Adrenal gland (tissue), 9 donors: ENCODE measurements at regions not wholly inside any gene's neighbourhood (a gene's known extent, or its start where the extent isn't known, plus 50 kb on each side); places are given as distances from the start of the nearest gene placed in this dataset.

Experiments used
- DNase-seq, 7 donors: peaks; one replicate each; pipeline ENCODE4 v3.0.0-alpha.2; 2019 to 2020
- H3K27ac ChIP-seq, 5 donors: fragments of 200-600 bp; sonication (generic) in 4 of 5; 1 replicate in 3 of 5; 2 replicates in 2 of 5; pipeline versions ENCODE4 v1.5.1 to v1.8.0; 2016 to 2020; ENCODE audit warnings: mild to moderate bottlenecking in 1 of 5
- H3K27me3 ChIP-seq: fragments of 200-600 bp; 2 replicates; pipeline ENCODE4 v1.8.0; 2021
- H3K36me3 ChIP-seq, 2 donors: fragments of 200-600 bp; replicated peaks in 1 of 2; 1 replicate in 1 of 2; 2 replicates in 1 of 2; pipeline versions ENCODE4 v1.5.1 to v1.8.0; 2018 to 2022
- H3K4me1 ChIP-seq, 2 donors: fragments of 200-600 bp; replicated peaks in 1 of 2; 1 replicate in 1 of 2; 2 replicates in 1 of 2; pipeline versions ENCODE4 v1.5.1 to v1.8.0; 2018 to 2021
- H3K4me3 ChIP-seq, 4 donors: fragments of 200-600 bp; sonication (generic) in 3 of 4; one replicate each; pipeline ENCODE4 v1.5.1; 2016 to 2018
- H3K9me3 ChIP-seq, 3 donors: fragments of 200-600 bp; sonication (generic) in 1 of 3; replicated peaks in 1 of 3; 1 replicate in 2 of 3; 2 replicates in 1 of 3; pipeline versions ENCODE4 v1.5.1 to v1.8.0; 2016 to 2021
- POLR2A ChIP-seq, 2 donors: fragments of 450-650 bp; IDR thresholded peaks; one replicate each; pipeline ENCODE4 v1.6.1; 2017; ENCODE audit warnings: antibody characterized with exemption in 2 of 2, mild to moderate bottlenecking in 2 of 2, moderate library complexity in 1 of 2
- WGBS, 4 donors: extraction: QIAGEN DNeasy Blood & Tissue Kit in 2 of 4; methylation state at CpG; one replicate each; pipeline versions ENCODE4 v1.1.5 to v1.1.7; 2013 to 2017; 5-methylcytosine and 5-hydroxymethylcytosine counted together
- intact Hi-C, 2 donors: fragments of 100-400 bp; cut with DNase I; formaldehyde crosslinking; loops; one replicate each; pipeline versions ENCODE4 v1.14.1 to v1.15.0; 2022 to 2023
- TF ChIP-seq, protein P1 (sequence below), 6 experiments: fragments of 450-650 bp in 4 of 6; fragments of 200-600 bp in 2 of 6; sonication (generic) in 1 of 6; IDR thresholded peaks; 1 replicate in 5 of 6; 2 replicates in 1 of 6; pipeline versions ENCODE4 v1.5.1 to v1.8.0; 2016 to 2021; ENCODE audit warnings: antibody characterized with exemption in 6 of 6, mild to moderate bottlenecking in 2 of 6, moderate library complexity in 1 of 6
- donor health status: healthy with polysubstance abuse.
- donor health status: Bipolar disorder and iron deficiency.
- donor health status: DM: yes; HTN: yes; CAD: no.
- donor health status: DM: no; HTN: no; CAD: no.
- donor health status: DM: no; HTN: no; CAD: no.

DNA sequence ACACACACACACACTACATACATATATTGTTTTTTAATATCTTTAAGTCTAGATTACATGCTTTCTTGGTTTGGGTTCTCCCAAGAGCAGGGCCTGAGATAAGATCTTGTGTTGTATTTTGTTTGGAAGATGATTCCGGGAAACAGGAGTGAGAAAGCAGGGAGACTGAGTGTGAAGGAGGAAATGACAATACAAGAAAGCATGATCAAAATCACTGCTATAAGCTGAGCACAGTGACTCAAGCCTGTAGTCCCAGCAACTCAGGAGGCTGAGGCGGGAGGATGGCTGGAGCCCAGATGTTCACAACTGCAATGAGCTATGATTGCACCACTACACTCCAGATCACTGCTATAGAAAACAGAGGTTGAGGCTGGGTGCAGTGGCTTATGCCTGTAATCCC, 267.6 kb downstream of the SKIDA1 start:
- Histone ChIP-seq H3K27ac (no peak overlapping the region), H3K9me3 (no peaks in the 10 kb centered on the region), H3K4me1 (no peaks in the 10 kb centered on the region), H3K27me3 (no peaks in the 10 kb centered on the region), H3K36me3 (no peaks in the 10 kb centered on the region), H3K4me3 (no peak overlapping the region)
- 63 to 91% (median 76%) methylated on average over 2 of the region's 2 CpGs for WGBS, 4 donors
- no peak for TF ChIP-seq POLR2A (IDR thresholded peaks at IDR 0.05)
- TF ChIP-seq, protein P1, sequence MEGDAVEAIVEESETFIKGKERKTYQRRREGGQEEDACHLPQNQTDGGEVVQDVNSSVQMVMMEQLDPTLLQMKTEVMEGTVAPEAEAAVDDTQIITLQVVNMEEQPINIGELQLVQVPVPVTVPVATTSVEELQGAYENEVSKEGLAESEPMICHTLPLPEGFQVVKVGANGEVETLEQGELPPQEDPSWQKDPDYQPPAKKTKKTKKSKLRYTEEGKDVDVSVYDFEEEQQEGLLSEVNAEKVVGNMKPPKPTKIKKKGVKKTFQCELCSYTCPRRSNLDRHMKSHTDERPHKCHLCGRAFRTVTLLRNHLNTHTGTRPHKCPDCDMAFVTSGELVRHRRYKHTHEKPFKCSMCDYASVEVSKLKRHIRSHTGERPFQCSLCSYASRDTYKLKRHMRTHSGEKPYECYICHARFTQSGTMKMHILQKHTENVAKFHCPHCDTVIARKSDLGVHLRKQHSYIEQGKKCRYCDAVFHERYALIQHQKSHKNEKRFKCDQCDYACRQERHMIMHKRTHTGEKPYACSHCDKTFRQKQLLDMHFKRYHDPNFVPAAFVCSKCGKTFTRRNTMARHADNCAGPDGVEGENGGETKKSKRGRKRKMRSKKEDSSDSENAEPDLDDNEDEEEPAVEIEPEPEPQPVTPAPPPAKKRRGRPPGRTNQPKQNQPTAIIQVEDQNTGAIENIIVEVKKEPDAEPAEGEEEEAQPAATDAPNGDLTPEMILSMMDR (IDR thresholded peaks at IDR 0.05) = no peak
- intact Hi-C loops = no loop called here
- DNase-seq = no peak

DNA sequence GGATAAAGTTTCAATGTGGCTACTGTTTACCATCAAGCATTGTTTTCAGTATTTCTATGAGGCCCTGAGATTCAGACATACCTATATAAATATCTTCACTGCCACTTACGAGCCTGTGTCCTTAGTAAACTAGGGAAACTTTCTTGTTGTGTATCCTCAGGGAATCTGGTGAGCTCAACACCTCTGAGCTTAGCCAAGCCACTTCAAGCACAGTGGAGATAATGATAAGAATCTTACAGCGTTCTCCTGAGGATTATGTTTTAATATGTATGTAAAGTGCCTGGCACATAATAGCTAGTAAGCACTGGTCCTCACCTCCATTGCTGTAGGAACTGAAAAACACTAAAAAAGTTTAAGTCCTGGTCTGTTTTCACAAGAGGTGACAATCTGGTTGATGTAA, 268.3 kb downstream of the SKIDA1 start:
- Histone ChIP-seq H3K36me3 (no peaks in the 10 kb centered on the region), H3K4me3 (no peak overlapping the region), H3K27ac (no peak overlapping the region), H3K9me3 (no peaks in the 10 kb centered on the region), H3K4me1 (no peaks in the 10 kb centered on the region), H3K27me3 (no peaks in the 10 kb centered on the region)
- no peak for DNase-seq
- 87 to 93% (median 93%) methylated on average over 2 of the region's 2 CpGs for WGBS, 4 donors
- intact Hi-C loops = no loop called here
- TF ChIP-seq, protein P1 (IDR thresholded peaks at IDR 0.05) = no peak
- no peak for TF ChIP-seq POLR2A (IDR thresholded peaks at IDR 0.05)

DNA sequence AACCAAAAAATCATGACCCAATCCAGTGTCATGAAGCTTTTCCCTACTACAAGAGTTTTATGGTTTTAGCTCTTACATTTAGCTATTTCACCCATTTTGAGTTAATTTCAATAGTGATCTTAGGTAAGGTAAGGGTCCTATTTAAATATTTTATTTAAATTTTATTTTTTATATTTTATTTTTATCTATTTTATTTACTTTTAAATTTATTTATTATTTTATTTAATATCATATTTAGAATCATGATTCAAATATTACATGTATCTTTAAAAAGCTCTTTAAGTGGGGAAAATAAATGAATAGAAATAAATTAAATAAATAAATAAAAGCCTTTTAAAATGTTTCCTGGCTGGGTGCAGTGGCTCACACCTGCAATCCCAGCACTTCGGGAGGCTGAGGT, 276.0 kb downstream of the SKIDA1 start:
- intact Hi-C loops = no loop called here
- no peaks in the 10 kb centered on the region for H3K27me3 ChIP-seq
- no peak overlapping the region for H3K27ac ChIP-seq
- DNase-seq = no peak
- H3K9me3 ChIP-seq = no peaks in the 10 kb centered on the region
- 92 to 98% (median 95%) methylated on average over 1 of the region's 1 CpG for WGBS, 4 donors
- H3K36me3 ChIP-seq = no peaks in the 10 kb centered on the region
- no peak overlapping the region for H3K4me3 ChIP-seq
- TF ChIP-seq, protein P1 (IDR thresholded peaks at IDR 0.05) = no peak
- no peak for TF ChIP-seq POLR2A (IDR thresholded peaks at IDR 0.05)
- no peaks in the 10 kb centered on the region for H3K4me1 ChIP-seq

DNA sequence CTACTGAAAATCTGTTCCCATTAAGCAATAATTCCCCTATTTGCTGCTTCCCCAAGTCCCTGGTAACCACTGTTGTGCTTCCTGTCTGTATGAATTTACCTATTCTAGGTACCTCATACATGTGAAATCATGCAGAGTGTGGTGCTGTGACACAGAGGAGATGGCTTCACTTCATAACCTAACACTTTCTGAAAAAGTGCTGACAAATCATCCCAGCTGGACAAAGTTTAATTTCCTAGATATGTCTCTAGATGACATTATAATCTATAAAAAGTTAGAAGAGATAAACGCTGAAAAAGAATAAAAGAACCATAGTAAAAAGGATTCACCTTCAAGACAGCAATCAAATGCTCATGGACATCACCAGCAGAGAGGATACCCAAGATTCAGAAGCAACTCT, 277.9 kb downstream of the SKIDA1 start:
- Histone ChIP-seq H3K27ac (no peak overlapping the region), H3K4me3 (no peak overlapping the region), H3K36me3 (no peaks in the 10 kb centered on the region), H3K4me1 (no peaks in the 10 kb centered on the region), H3K27me3 (no peaks in the 10 kb centered on the region), H3K9me3 (no peaks in the 10 kb centered on the region)
- no peak for DNase-seq
- TF ChIP-seq, protein P1 (IDR thresholded peaks at IDR 0.05) = no peak
- no peak for TF ChIP-seq POLR2A (IDR thresholded peaks at IDR 0.05)
- intact Hi-C loops = no loop called here
- WGBS, 4 donors = 72 to 91% (median 76%) methylated on average over 1 of the region's 1 CpG
